GM10248 (cell line): ENCODE measurements at regions not wholly inside any gene's neighbourhood (a gene's known extent, or its start where the extent isn't known, plus 50 kb on each side); places are given as distances from the start of the nearest gene placed in this dataset.

Experiments used
- CTCF ChIA-PET: fragments of 300-600 bp; sonication (Branson Sonifier 250); formaldehyde crosslinking; extraction: SDS; loops from one replicate; lab custom pipeline; 2021; ENCODE audit warnings: antibody characterized with exemption; lab: Yijun Ruan, JAX
- POLR2A ChIA-PET: fragments of 350-650 bp; sonication (Branson Sonifier 250); formaldehyde crosslinking; extraction: SDS; loops from one replicate; lab custom pipeline; 2020; ENCODE audit warnings: antibody characterized with exemption; lab: Yijun Ruan, JAX
- DNase-seq: peaks from one replicate; pipeline ENCODE4 v3.0.0; 2012; ENCODE audit errors: extremely low spot score
- TF ChIP-seq, protein P1 (sequence below): IDR thresholded peaks from 2 replicates; pipeline ENCODE4 v1.5.1; 2012; ENCODE audit warnings: mild to moderate bottlenecking, low read depth; ENCODE audit errors: extremely low read depth, missing control alignments, control extremely low read depth

DNA sequence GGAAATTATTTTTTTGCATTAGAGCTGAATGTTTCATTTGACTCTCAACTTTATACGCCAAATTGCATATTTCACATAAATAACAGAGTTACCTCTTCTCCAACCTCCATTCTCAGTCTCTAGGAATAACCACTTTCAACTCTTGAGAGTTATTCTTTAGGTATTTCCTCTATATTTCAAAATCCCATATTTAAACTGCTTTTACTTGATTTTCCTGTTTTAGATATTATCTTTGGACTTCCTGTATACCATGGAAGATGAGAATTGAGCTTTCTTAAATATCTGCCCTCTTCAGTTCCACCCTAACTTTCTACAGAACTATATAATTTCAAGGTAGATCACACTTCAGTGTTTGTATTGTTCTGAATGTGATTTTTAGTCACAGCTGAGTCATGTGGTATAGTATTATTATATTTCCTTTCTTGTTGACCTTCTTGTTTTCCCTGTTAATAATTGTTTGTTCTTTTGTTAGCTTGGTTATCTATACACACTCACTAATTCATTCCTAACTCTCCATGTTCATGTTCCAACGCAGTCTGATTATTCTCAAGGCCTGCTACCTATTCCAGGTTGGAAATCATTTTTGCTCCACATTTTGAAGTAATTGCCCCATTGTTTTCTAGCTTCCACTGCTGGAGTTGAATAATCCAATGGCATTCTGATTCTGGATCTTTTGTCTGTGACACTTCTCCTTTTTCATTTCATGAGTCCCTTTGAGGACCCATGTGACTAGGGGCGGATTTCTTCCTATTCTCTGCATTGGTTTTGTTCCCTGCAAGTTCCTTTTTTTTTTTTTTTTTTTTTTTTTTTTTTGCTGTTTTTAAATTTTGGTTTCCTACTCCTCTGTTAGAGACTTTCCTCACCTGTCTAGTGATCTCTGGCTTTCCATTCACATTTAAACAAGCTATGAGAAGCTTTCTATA lies 156.8 kb upstream of the RBMS1 start:
- POLR2A ChIA-PET = no interaction called here
- DNase-seq = no peak

DNA sequence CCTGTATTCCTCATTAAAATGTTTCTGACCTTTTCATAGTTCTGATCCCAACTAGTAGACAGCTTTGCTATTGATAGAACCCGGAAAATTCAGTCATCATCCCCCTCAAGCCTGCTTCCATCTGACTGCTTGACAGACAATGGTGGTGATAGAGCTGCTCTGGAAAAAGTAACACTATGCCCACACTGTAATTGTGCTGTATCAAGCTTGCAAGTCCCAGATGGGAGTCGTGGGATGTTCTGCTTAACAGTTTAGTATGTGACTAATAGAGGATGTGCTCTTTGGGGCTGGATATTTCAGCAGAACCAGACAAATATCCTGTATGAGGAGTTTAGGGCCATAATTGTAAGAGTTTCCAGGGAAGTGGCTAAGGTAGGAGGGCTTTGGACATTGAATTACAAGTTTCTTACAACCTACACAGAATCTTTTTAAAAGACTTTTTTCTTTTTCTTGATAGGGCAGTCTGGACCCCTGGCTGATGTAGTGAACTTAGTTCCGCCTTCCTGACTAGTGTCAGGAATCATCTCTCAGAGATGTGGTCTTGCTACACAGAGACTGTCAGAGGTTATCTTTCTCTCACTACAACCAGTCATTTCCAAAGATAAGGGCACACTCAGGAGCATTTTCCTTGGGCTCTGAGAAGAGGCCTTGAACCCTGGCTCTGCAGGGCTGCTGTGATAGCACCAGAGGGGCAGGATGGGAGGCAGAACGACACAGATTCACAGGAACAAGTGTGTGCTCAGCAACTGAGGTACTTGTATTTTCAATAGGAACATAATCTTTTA lies 158.0 kb upstream of the RBMS1 start:
- TF ChIP-seq, protein P1, sequence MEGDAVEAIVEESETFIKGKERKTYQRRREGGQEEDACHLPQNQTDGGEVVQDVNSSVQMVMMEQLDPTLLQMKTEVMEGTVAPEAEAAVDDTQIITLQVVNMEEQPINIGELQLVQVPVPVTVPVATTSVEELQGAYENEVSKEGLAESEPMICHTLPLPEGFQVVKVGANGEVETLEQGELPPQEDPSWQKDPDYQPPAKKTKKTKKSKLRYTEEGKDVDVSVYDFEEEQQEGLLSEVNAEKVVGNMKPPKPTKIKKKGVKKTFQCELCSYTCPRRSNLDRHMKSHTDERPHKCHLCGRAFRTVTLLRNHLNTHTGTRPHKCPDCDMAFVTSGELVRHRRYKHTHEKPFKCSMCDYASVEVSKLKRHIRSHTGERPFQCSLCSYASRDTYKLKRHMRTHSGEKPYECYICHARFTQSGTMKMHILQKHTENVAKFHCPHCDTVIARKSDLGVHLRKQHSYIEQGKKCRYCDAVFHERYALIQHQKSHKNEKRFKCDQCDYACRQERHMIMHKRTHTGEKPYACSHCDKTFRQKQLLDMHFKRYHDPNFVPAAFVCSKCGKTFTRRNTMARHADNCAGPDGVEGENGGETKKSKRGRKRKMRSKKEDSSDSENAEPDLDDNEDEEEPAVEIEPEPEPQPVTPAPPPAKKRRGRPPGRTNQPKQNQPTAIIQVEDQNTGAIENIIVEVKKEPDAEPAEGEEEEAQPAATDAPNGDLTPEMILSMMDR = no peak
- DNase-seq = no peak
- ChIA-PET CTCF (no interaction called here), POLR2A (no interaction called here)

More for the DNA sequence above, 156.8 kb upstream of the RBMS1 start:
- TF ChIP-seq, protein P1 = no peak
- CTCF ChIA-PET = interaction anchor here (1.3 kb wide), 1 partner anchor 101 kb away, joined by 3 read pairs; no protein-coding TSS in a partner anchor

DNA sequence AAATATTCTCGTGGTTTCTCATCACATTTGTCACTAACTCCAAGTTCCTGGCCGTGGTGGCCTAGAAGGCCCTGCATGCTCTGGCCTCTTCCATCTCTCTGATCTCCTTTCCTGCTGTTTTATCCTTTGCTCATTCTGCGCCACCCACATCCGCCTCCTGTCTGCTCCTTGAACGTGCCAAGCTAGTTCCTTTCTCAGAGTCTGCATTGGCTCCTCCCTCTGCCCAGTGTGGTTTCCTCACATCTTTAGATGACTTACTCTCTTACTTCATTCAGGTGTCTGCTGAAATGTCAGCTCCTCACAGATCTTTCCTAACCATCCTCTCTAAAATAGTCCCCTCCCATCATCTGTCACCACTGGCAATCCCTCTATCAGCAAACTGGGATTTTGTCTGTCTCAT lies 158.6 kb upstream of the RBMS1 start:
- DNase-seq = no peak
- ChIA-PET CTCF (no interaction called here), POLR2A (no interaction called here)
- TF ChIP-seq, protein P1 = no peak

DNA sequence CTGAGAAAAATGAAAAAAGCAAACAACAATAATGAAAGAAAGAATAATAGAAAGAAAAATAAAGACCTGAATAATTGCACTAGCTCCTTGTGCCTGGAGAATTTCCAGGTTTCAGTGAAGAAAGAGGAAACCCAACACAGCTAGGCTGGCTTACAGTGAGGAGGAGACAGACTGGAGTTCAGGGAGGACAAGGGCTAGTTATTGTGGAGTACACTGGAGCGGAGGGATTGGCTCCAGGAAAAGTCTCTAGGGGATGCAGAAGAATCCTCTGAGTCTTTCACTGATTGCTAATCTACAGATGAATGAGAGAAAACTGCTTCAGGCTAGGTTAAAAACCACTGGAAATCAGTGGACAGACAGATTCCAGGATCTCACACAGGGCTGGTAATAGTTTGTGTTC lies 163.6 kb upstream of the RBMS1 start:
- TF ChIP-seq, protein P1 = no peak
- POLR2A ChIA-PET = no interaction called here
- DNase-seq = no peak
- CTCF ChIA-PET = no interaction called here

DNA sequence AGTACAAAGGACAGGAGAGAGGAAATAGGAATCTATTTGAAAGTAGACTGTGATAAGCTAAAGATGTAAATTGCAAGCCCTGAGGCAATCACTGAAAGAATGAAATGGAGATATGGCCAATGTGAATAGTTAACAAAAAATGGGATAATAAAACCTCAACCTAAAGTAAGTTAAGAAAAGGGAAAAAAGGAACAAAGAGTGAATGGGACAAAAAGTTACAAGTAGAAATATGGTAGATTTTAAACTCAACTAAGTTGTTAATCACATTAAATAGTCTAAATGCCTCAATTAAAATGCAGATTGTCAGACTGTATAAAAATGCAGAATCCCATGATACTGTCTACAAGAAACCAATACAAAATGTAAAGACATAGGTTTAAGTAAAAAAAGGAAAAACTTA lies 165.2 kb upstream of the RBMS1 start:
- TF ChIP-seq, protein P1 = no peak
- POLR2A ChIA-PET = no interaction called here
- CTCF ChIA-PET = no interaction called here
- no peak for DNase-seq

DNA sequence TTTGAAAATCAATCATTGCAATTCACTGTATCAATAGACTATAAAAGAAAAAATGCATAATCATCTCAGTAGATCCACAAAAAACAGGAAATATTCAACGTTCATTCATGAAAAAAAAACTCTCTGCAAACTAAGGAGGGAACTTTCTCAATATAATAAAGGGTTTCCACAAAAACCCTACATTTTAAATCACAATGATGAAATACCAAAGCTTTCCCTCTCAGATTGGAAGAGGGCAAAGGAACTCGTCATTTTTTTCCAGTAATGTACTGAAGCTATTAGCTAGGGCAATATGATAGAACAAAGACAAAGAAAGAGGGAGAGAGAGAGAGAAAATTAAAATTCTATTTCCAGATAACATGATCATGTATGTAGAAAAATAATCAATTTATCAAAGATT lies 167.1 kb upstream of the RBMS1 start:
- DNase-seq = no peak
- TF ChIP-seq, protein P1 = no peak
- ChIA-PET CTCF (interaction anchor here (1.4 kb wide), 1 partner anchor 27 kb away, joined by 3 read pairs; no protein-coding TSS in a partner anchor), POLR2A (no interaction called here)
